GM20431 (cell line): ENCODE measurements at regions not wholly inside any gene's neighbourhood (a gene's known extent, or its start where the extent isn't known, plus 50 kb on each side); places are given as distances from the start of the nearest gene placed in this dataset.
"Not testable (repeated sequence)": the region's sequence is repeated elsewhere in the genome, so short reads cannot be mapped to it uniquely, and the experiment has no call there.

Experiments
- in situ Hi-C: fragments of 300-500 bp; cut with MseI, MboI; formaldehyde crosslinking; loops from one replicate; pipeline ENCODE4 v1.15.0; 2020; ENCODE audit warnings: low sequenced_read_pairs; ENCODE audit not compliant: unreplicated experiment

- in situ Hi-C loops: no loop called here
These were observed 108.5 kb downstream of the KCNK1 start for GRCh38 chr1:233722212-233722979.

- in situ Hi-C loops: no loop called here
These were observed 109.5 kb downstream of the KCNK1 start for GRCh38 chr1:233723387-233723786.

- in situ Hi-C loops: not testable (repeated sequence)
These were observed 110.3 kb downstream of the KCNK1 start for GRCh38 chr1:233724131-233724631.

DNA sequence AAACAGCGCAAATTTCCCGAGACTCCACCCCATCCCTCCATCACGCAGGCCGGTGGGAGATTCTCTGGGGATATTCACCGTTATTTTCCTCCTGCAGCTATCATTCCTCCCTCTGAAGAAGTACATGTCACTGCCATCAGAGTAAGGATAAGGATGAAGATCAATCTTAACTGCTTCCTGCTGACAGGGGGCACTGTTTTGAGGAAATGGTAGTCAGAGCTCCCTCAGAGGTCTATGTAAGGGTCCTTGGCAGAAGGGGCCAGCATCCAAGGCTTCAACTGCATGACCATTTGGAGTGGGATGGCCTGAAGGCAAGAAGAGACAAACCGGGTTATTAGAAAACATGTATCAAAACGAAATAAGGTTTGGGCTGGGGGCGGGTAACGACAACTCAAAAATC is 111.5 kb downstream of the KCNK1 start:
- in situ Hi-C loops: no loop called here

- in situ Hi-C loops: no loop called here
These were observed 114.8 kb downstream of the KCNK1 start for GRCh38 chr1:233728721-233729120.

DNA sequence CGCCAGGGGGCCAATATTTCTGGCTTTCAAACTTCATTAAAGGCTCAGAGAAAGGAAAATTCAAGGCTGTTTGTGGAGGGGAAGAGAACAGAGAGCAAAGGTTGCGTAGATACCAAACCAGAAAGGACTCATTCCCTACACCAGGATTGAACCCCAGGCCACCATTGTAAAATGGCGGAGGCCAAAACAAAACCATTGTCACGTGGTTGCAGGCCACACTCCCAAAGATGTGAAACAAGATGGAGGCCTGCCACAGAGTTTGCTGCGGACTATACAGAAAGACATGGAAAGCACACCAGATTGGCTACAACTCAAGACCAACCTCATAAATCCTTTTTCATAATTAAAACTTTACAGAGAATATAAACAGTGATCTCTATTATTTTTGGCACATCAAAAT is 116.5 kb downstream of the KCNK1 start:
- in situ Hi-C loops: no loop called here

DNA sequence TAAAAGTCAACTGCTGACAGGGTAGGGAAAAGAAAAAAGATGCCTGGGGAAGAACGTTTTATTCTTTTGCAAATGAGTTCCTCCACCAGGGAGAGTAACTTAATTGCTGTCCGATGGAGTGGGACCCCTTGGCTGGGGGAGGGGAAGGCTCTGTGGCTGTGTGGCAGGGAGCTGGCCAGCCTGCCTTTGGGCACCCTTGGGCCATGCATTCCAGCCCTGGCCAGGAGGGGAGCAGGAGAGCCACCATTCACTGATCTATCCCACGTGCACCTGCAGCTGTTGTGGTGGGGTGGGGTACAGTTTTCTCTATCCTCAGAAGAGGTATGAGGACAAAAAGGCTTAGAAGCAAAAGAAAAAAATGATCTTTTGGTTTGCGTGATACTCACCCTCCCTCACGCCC is 116.9 kb downstream of the KCNK1 start:
- in situ Hi-C loops: no loop called here

DNA sequence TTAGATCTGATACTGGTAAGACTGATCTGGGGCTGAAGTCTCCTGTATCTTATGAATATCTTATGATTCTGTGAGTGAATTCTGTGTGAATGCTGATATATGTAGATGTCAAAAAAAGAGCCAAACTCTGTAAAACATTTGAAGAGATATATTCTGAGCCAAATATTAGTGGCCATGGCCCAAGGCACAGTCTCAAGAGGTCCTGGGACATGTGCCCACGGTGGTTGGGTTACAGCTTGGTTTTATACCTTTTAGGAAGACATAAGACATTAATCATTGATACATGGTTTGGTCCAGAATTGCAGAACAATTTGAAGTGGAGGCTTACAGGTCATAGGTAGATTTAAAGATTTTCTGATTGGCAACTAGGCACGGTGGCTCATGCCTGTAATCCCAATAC is 118.3 kb downstream of the KCNK1 start:
- in situ Hi-C loops: no loop called here

- in situ Hi-C loops: no loop called here
These were observed 120.5 kb downstream of the KCNK1 start for GRCh38 chr1:233734456-233734855.

DNA sequence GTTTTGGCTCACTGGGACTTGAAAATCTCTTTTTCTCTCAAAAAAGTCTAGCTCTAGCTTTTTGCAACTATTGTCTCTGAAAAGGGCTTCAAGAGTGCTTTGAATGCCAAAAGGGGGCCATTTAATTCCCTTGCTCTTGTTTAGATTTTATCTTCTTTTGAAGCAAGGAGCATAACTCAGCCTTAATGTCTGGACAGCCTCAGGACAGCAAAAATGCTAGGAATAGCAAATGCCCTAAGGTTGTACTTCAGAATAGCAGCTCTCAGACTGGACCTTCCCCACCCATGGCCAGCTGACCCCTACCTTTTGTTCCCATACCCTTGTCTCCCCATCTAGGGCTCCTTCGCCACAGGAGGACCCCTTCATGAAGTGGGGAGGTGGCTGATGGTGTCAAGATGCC is 121.4 kb downstream of the KCNK1 start:
- in situ Hi-C loops: no loop called here

DNA sequence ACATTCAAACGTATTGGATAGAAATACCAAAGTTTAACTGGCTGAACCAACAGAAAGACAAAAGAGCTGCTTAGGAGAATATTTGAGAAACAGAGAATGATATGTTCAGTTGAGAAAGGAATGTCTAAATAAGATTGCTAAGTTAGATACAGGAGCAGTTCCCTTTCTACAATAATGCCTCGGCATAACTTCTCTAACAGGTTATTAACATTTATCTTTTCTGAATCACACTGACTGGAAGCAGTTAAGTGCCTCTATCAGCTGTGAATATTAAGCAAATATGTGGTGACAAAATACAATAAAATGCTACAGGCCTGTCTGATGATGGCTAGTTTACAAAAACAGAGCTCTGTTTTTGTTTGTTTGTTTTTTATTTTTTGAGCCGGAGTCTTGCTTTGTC is 121.9 kb downstream of the KCNK1 start:
- in situ Hi-C loops: no loop called here

- in situ Hi-C loops: no loop called here
These were observed 123.4 kb downstream of the KCNK1 start for GRCh38 chr1:233737341-233737740.

DNA sequence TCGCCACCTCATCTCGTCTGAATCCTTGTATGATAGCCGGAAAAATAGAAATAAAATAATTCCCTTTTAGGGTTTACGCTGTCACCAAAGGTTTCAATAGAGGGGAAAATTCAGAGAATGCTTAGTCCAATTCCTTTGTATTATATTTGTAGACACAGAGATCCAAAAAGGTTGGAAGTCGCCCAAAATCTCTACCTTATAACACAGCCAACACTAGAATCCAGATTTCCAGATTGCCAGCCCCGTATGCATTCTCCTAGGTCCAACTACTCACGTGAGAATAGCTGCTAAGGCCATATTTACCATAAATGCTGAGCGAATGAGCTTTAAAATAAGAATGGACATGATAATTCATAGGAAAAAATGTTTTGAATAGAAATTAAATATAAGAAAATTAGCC is 124.5 kb downstream of the KCNK1 start:
- in situ Hi-C loops: no loop called here

GRCh38 chr1:233738850-233739249 is 124.9 kb downstream of the KCNK1 start:
- in situ Hi-C loops: no loop called here

- in situ Hi-C loops: no loop called here
These were observed 131.0 kb downstream of the KCNK1 start for GRCh38 chr1:233744779-233745513.

- in situ Hi-C loops: no loop called here
These were observed 136.2 kb downstream of the KCNK1 start for GRCh38 chr1:233750139-233750538.

- in situ Hi-C loops: no loop called here
These were observed 144.8 kb upstream of the SLC35F3 start for GRCh38 chr1:233759665-233760064.

- in situ Hi-C loops: not testable (repeated sequence)
These were observed 140.2 kb upstream of the SLC35F3 start for GRCh38 chr1:233764304-233764703.

GRCh38 chr1:233777566-233777965 is 126.9 kb upstream of the SLC35F3 start:
- in situ Hi-C loops: loop anchor here (25.0 kb wide), 1 partner anchor 340 kb away; no protein-coding TSS in a partner anchor

GRCh38 chr1:233780049-233780448 is 124.4 kb upstream of the SLC35F3 start:
- in situ Hi-C loops: loop anchor here (25.0 kb wide), 1 partner anchor 343 kb away; no protein-coding TSS in a partner anchor

GRCh38 chr1:233782937-233783586 is 121.4 kb upstream of the SLC35F3 start:
- in situ Hi-C loops: loop anchor here (25.0 kb wide), 1 partner anchor 346 kb away; no protein-coding TSS in a partner anchor
